ENCODE measurements at regions not wholly inside any gene's neighbourhood (a gene's known extent, or its start where the extent isn't known, plus 50 kb on each side); places are given as distances from the start of the nearest gene placed in this dataset.
A peak's percentile ranks its signal among the peaks of the same experiment; 100 is the strongest.

- no peak overlapping the region for H3K27ac ChIP-seq (ENCODE audit: low read depth)
- Mint-ChIP-seq H3K27ac (no peak overlapping the region), H3K4me1 (peaks cover 44% of the 10 kb centered on the region), H3K9me3 (no peaks in the 10 kb centered on the region), H3K4me3 (no peak overlapping the region), H3K27me3 (ENCODE audit: insufficient read depth, low read depth, poor library complexity) (peaks cover 1% of the 10 kb centered on the region), H3K36me3 (ENCODE audit: low read depth) (no peaks in the 10 kb centered on the region)
- peak overlapping the region; percentile 70 for H2AFZ ChIP-seq
- no peaks in the 10 kb centered on the region for H3K36me3 ChIP-seq (ENCODE audit: insufficient read depth)
- peaks cover 35% of the 10 kb centered on the region for H3K4me1 ChIP-seq (ENCODE audit: insufficient read depth)
- TF ChIP-seq ZNF114 (CRISPR knock-in tag; IDR thresholded peaks at IDR 0.05) (no peak), EZH2phosphoT487 (IDR thresholded peaks at IDR 0.05; ENCODE audit: unreplicated experiment) (no peak), NANOG (IDR thresholded peaks at IDR 0.05; ENCODE audit: borderline replicate concordance) (no peak), JUNB (IDR thresholded peaks at IDR 0.05; ENCODE audit: unreplicated experiment) (no peak), STAT1 (IDR thresholded peaks at IDR 0.05; ENCODE audit: unreplicated experiment) (no peak), CTCF (conservative IDR thresholded peaks at IDR 0.05; ENCODE audit: low read depth in 2 of 2) (no peak), EZH2 (IDR thresholded peaks at IDR 0.05; ENCODE audit: low read depth, unreplicated experiment) (no peak), REST (IDR thresholded peaks at IDR 0.05; ENCODE audit: unreplicated experiment) (no peak), ZNF331 (CRISPR knock-in tag; IDR thresholded peaks at IDR 0.05; ENCODE audit: low read depth) (no peak)
- H4K20me1 ChIP-seq (replicated peaks; ENCODE audit: insufficient read depth) = no peaks in the 10 kb centered on the region
- no peak overlapping the region for H3K4me2 ChIP-seq
- H3K4me3 ChIP-seq = no peak overlapping the region
- H3K79me2 ChIP-seq (replicated peaks; ENCODE audit: insufficient read depth) = no peaks in the 10 kb centered on the region
- no peaks in the 10 kb centered on the region for H3K9me2 ChIP-seq (ENCODE audit: insufficient read depth)
- H3F3A ChIP-seq (replicated peaks; ENCODE audit: low read depth) = no peaks in the 10 kb centered on the region
- ATAC-seq = peak; percentile 61
- DNase-seq (ENCODE audit: low spot score) = no peak
- H3K27me3 ChIP-seq (ENCODE audit: insufficient read depth) = no peaks in the 10 kb centered on the region
Observed at GRCh38 chr15:96180087-96180748, 150.3 kb upstream of the NR2F2 start.

GRCh38 chr15:96181217-96181616, 149.3 kb upstream of the NR2F2 start:
- Histone ChIP-seq H3K79me2 (replicated peaks; ENCODE audit: insufficient read depth) (no peaks in the 10 kb centered on the region), H2AFZ (no peak overlapping the region), H3K36me3 (ENCODE audit: insufficient read depth) (no peaks in the 10 kb centered on the region), H3K9me2 (ENCODE audit: insufficient read depth) (no peaks in the 10 kb centered on the region), H3K4me3 (no peak overlapping the region), H3K4me2 (no peak overlapping the region), H3K4me1 (ENCODE audit: insufficient read depth) (peaks cover 35% of the 10 kb centered on the region), H3F3A (replicated peaks; ENCODE audit: low read depth) (no peaks in the 10 kb centered on the region), H3K27ac (ENCODE audit: low read depth) (no peak overlapping the region), H4K20me1 (replicated peaks; ENCODE audit: insufficient read depth) (no peaks in the 10 kb centered on the region), H3K27me3 (ENCODE audit: insufficient read depth) (no peaks in the 10 kb centered on the region)
- H3K9me3 Mint-ChIP-seq = no peaks in the 10 kb centered on the region
- H3K4me3 Mint-ChIP-seq = no peak overlapping the region
- TF ChIP-seq REST (IDR thresholded peaks at IDR 0.05; ENCODE audit: unreplicated experiment) = no peak
- TF ChIP-seq, protein P1, sequence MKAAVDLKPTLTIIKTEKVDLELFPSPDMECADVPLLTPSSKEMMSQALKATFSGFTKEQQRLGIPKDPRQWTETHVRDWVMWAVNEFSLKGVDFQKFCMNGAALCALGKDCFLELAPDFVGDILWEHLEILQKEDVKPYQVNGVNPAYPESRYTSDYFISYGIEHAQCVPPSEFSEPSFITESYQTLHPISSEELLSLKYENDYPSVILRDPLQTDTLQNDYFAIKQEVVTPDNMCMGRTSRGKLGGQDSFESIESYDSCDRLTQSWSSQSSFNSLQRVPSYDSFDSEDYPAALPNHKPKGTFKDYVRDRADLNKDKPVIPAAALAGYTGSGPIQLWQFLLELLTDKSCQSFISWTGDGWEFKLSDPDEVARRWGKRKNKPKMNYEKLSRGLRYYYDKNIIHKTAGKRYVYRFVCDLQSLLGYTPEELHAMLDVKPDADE (IDR thresholded peaks at IDR 0.05) = no peak
- peaks cover 44% of the 10 kb centered on the region for H3K4me1 Mint-ChIP-seq
- peaks cover 1% of the 10 kb centered on the region for H3K27me3 Mint-ChIP-seq (ENCODE audit: insufficient read depth, low read depth, poor library complexity)
- no peak overlapping the region for H3K27ac Mint-ChIP-seq
- no peaks in the 10 kb centered on the region for H3K36me3 Mint-ChIP-seq (ENCODE audit: low read depth)
- ATAC-seq (no peak), DNase-seq (ENCODE audit: low spot score) (no peak)
